IMR-90 (cell line): ENCODE measurements at regions not wholly inside any gene's neighbourhood (a gene's known extent, or its start where the extent isn't known, plus 50 kb on each side); places are given as distances from the start of the nearest gene placed in this dataset.

ENCODE experiments used
- ATAC-seq: fragments of 200-7000 bp; cut with Tn5 transposase; 2 replicates; pipeline ENCODE4 v1.9.1; 2020; ENCODE audit warnings: low read depth, mild to moderate bottlenecking, moderate library complexity
- BruUV-seq: library from RNA; stranded (reverse); fragments of 400-500 nt; replicated peaks from 2 replicates; lab custom pipeline; 2021; lab: Mats Ljungman, UMichigan
- CTCF ChIA-PET: fragments of 300-600 bp; formaldehyde crosslinking; extraction: SDS; loops from one replicate; lab custom pipeline; 2021; ENCODE audit warnings: antibody characterized with exemption; lab: Yijun Ruan, JAX
- POLR2A ChIA-PET: fragments of 300-600 bp; sonication (Branson Sonifier 250); formaldehyde crosslinking; loops from one replicate; lab custom pipeline; 2022; ENCODE audit warnings: antibody characterized with exemption; ENCODE audit not compliant: unreplicated experiment; lab: Charles Lee
- DNase-seq: peaks from one replicate; pipeline ENCODE4 v3.0.0; 2013
- H2AFZ ChIP-seq: replicated peaks from 2 replicates; pipeline ENCODE3; 2013; ENCODE audit warnings: low read length, mild to moderate bottlenecking; ENCODE audit not compliant: poor library complexity
- H2AK5ac ChIP-seq: 2 replicates; pipeline ENCODE4 v1.6.1; 2013; ENCODE audit warnings: low read depth, low read length, inconsistent platforms
- H2AK9ac ChIP-seq: replicated peaks from 2 replicates; pipeline ENCODE3; 2013; ENCODE audit warnings: mild to moderate bottlenecking, low read depth, low read length, moderate library complexity; ENCODE audit not compliant: poor library complexity
- H2BK120ac ChIP-seq: 2 replicates; pipeline ENCODE4 v1.6.1; 2013; ENCODE audit warnings: low read depth, low read length, inconsistent platforms
- H2BK15ac ChIP-seq: 3 replicates; pipeline ENCODE4 v1.6.1; 2013; ENCODE audit warnings: low read depth, low read length, inconsistent platforms
- H2BK20ac ChIP-seq: 2 replicates; pipeline ENCODE4 v1.6.1; 2013; ENCODE audit warnings: low read depth, mild to moderate bottlenecking, inconsistent platforms, low read length, moderate library complexity
- H2BK5ac ChIP-seq: 2 replicates; pipeline ENCODE4 v1.6.1; 2013; ENCODE audit warnings: mild to moderate bottlenecking, low read depth, low read length, inconsistent platforms; ENCODE audit not compliant: poor library complexity, severe bottlenecking
- H3K14ac ChIP-seq: replicated peaks from 2 replicates; pipeline ENCODE4 v1.6.1; 2013; ENCODE audit warnings: low read depth, low read length, inconsistent platforms
- H3K18ac ChIP-seq: 2 replicates; pipeline ENCODE4 v1.6.1; 2013; ENCODE audit warnings: low read depth, low read length, control low read depth
- H3K23ac ChIP-seq: 2 replicates; pipeline ENCODE4 v1.6.1; 2013; ENCODE audit warnings: low read depth, low read length, inconsistent platforms
- H3K27ac ChIP-seq: 2 replicates; pipeline ENCODE4 v1.5.1; 2013; ENCODE audit warnings: mild to moderate bottlenecking, control low read depth, low read length; ENCODE audit not compliant: insufficient read depth
- H3K27me3 ChIP-seq: 2 replicates; pipeline ENCODE4 v1.6.1; 2013; ENCODE audit warnings: low read length; ENCODE audit not compliant: control insufficient read depth, insufficient read depth
- H3K36me3 ChIP-seq: 2 replicates; pipeline ENCODE4 v1.6.1; 2013; ENCODE audit warnings: low read length, mixed read lengths; ENCODE audit not compliant: control insufficient read depth, insufficient read depth
- H3K4ac ChIP-seq: 2 replicates; pipeline ENCODE4 v1.6.1; 2013; ENCODE audit warnings: low read depth, low read length, inconsistent platforms
- H3K4me1 ChIP-seq: 2 replicates; pipeline ENCODE4 v1.6.1; 2013; ENCODE audit warnings: low read length, mixed read lengths; ENCODE audit not compliant: control insufficient read depth, insufficient read depth
- H3K4me2 ChIP-seq: 2 replicates; pipeline ENCODE4 v1.6.1; 2013; ENCODE audit warnings: low read depth, mild to moderate bottlenecking, control low read depth, low read length, moderate library complexity
- H3K4me3 ChIP-seq: 2 replicates; pipeline ENCODE4 v1.5.1; 2013; ENCODE audit warnings: low read depth, mild to moderate bottlenecking, control low read depth, low read length, moderate library complexity; ENCODE audit not compliant: insufficient read depth
- H3K56ac ChIP-seq: 2 replicates; pipeline ENCODE4 v1.6.1; 2013; ENCODE audit warnings: low read length, inconsistent platforms; ENCODE audit not compliant: insufficient read depth; ENCODE audit errors: extremely low read depth
- H3K79me1 ChIP-seq, 2 experiments: 2 replicates each; pipeline ENCODE4 v1.6.1; 2013; ENCODE audit warnings: low read length in 2 of 2, inconsistent platforms in 1 of 2, low read depth in 1 of 2
- H3K9ac ChIP-seq: 2 replicates; pipeline ENCODE4 v1.6.1; 2013; ENCODE audit warnings: low read depth, low read length, control low read depth
- H3K9me1 ChIP-seq: 2 replicates; pipeline ENCODE4 v1.6.1; 2013; ENCODE audit warnings: low read length, inconsistent platforms; ENCODE audit not compliant: insufficient read depth
- H3K9me3 ChIP-seq: 2 replicates; pipeline ENCODE4 v1.6.1; 2013; ENCODE audit warnings: low read length; ENCODE audit not compliant: control insufficient read depth, insufficient read depth
- H4K20me1 ChIP-seq: 2 replicates; pipeline ENCODE4 v1.6.1; 2013; ENCODE audit warnings: low read length, inconsistent platforms; ENCODE audit not compliant: insufficient read depth
- H4K5ac ChIP-seq: 2 replicates; pipeline ENCODE4 v1.6.1; 2013; ENCODE audit warnings: mild to moderate bottlenecking, low read depth, low read length, control low read depth
- H4K8ac ChIP-seq, 2 experiments: 2 replicates each; pipeline ENCODE4 v1.6.1; 2013; ENCODE audit warnings: low read depth in 2 of 2, low read length in 2 of 2, control low read depth in 1 of 2, inconsistent platforms in 1 of 2
- H4K91ac ChIP-seq: 2 replicates; pipeline ENCODE4 v1.6.1; 2013; ENCODE audit warnings: low read depth, low read length, inconsistent platforms; ENCODE audit not compliant: insufficient read depth
- CHD1 ChIP-seq: IDR thresholded peaks from 2 replicates; pipeline ENCODE4 v1.6.1; 2012; ENCODE audit warnings: low read depth, low read length, improper control_type of control experiment
- WGBS, 2 experiments: methylation state at CpG; one replicate each; pipeline versions ENCODE4 v1.1.5 to v1.1.7; 2013; ENCODE audit warnings: missing lambda C conversion rate in 2 of 2; ENCODE audit not compliant: insufficient read length in 1 of 2; ENCODE audit errors: extremely low coverage in 2 of 2; 5-methylcytosine and 5-hydroxymethylcytosine counted together
- dilution Hi-C: fragments of 300-500 bp; cut with HindIII; formaldehyde crosslinking; loops from one replicate; pipeline ENCODE4 v1.14.3; 2018; ENCODE audit warnings: low sequenced_read_pairs; ENCODE audit not compliant: unreplicated experiment
- in situ Hi-C: fragments of 300-500 bp; cut with MboI; formaldehyde crosslinking; loops from 3 replicates; pipeline ENCODE4 v1.14.3; 2019; ENCODE audit warnings: low sequenced_read_pairs, inconsistent platforms, mixed read lengths
- intact Hi-C: fragments of 100-400 bp; cut with micrococcal nuclease; formaldehyde crosslinking; loops from 2 replicates; pipeline ENCODE4 v1.10.0; 2022

GRCh38 chr2:126981476-126981875, 82.8 kb downstream of the TEX51 start:
- Histone ChIP-seq H2BK15ac (no peak overlapping the region), H3K27me3 (peaks cover 16% of the 10 kb centered on the region), H3K9me3 (no peaks in the 10 kb centered on the region), H3K4ac (no peak overlapping the region), H4K8ac (no peak overlapping the region), H2BK20ac (no peak overlapping the region), H3K27ac (no peak overlapping the region), H4K5ac (no peak overlapping the region), H2AFZ (no peak overlapping the region), H3K56ac (no peak overlapping the region), H3K18ac (no peak overlapping the region), H3K4me2 (no peak overlapping the region), H3K36me3 (no peaks in the 10 kb centered on the region), H2BK5ac (no peak overlapping the region), H2AK5ac (no peak overlapping the region), H2AK9ac (no peak overlapping the region), H3K4me3 (no peak overlapping the region), H2BK120ac (no peak overlapping the region), H3K23ac (no peak overlapping the region), H3K9ac (no peak overlapping the region), H3K79me1 (no peaks in the 10 kb centered on the region), H3K14ac (no peak overlapping the region), H3K4me1 (no peaks in the 10 kb centered on the region), H4K20me1 (no peaks in the 10 kb centered on the region), H4K91ac (no peak overlapping the region), H3K9me1 (no peaks in the 10 kb centered on the region)
- ATAC-seq (no peak), DNase-seq (no peak)
- intact Hi-C loops, result no loop called here
- ChIA-PET POLR2A (no interaction called here), CTCF (no interaction called here)
- 0% methylated on average over 1 of the region's 6 CpGs; no CpG with 5 or more reads in 1 of the 2 experiments for WGBS, 2 experiments
- no peak for TF ChIP-seq CHD1
- no TSS peak for BruUV-seq
- dilution Hi-C loops, result no loop called here
- in situ Hi-C loops, result no loop called here
